Astrocyte (in vitro differentiated cells and primary cell): ENCODE measurements at regions not wholly inside any gene's neighbourhood (a gene's known extent, or its start where the extent isn't known, plus 50 kb on each side); places are given as distances from the start of the nearest gene placed in this dataset.

Experiments used
- DNase-seq: peaks from one replicate; pipeline ENCODE4 v3.0.0-alpha.2; 2010; ENCODE audit warnings: low read depth
- FAIRE-seq: peaks from 2 replicates; lab custom pipeline; 2011; peaks lifted over from hg19 to GRCh38; lab: Jason Lieb, UNC
- H2AFZ ChIP-seq: 2 replicates; pipeline ENCODE4 v1.6.0; 2012; ENCODE audit warnings: low read depth, low read length, inconsistent platforms
- H3K27ac ChIP-seq: 2 replicates; pipeline ENCODE4 v1.5.1; 2011; ENCODE audit warnings: low read depth, low read length, inconsistent platforms
- H3K27me3 ChIP-seq: 2 replicates; pipeline ENCODE4 v1.6.0; 2011; ENCODE audit warnings: low read length, inconsistent platforms; ENCODE audit not compliant: insufficient read depth
- H3K36me3 ChIP-seq: 2 replicates; pipeline ENCODE4 v1.5.1; 2011; ENCODE audit warnings: low read length, inconsistent platforms; ENCODE audit not compliant: insufficient read depth
- H3K4me1 ChIP-seq: 2 replicates; pipeline ENCODE4 v1.5.1; 2011; ENCODE audit warnings: low read length, inconsistent platforms; ENCODE audit not compliant: insufficient read depth
- H3K4me2 ChIP-seq: 2 replicates; pipeline ENCODE4 v1.6.0; 2012; ENCODE audit warnings: low read length, inconsistent platforms
- H3K4me3 ChIP-seq: 2 replicates; pipeline ENCODE4 v1.5.1; 2011; ENCODE audit warnings: low read depth, mild to moderate bottlenecking, low read length, inconsistent platforms; ENCODE audit not compliant: insufficient read depth
- H3K79me2 ChIP-seq: 2 replicates; pipeline ENCODE4 v1.6.0; 2012; ENCODE audit warnings: mild to moderate bottlenecking, low read length, inconsistent platforms; ENCODE audit not compliant: insufficient read depth
- H3K9ac ChIP-seq: 2 replicates; pipeline ENCODE4 v1.6.0; 2012; ENCODE audit warnings: mild to moderate bottlenecking, low read length, inconsistent platforms
- H3K9me3 ChIP-seq: 2 replicates; pipeline ENCODE4 v1.5.1; 2012; ENCODE audit warnings: low read depth, mild to moderate bottlenecking, low read length, inconsistent platforms; ENCODE audit not compliant: insufficient read depth
- H4K20me1 ChIP-seq: 2 replicates; pipeline ENCODE4 v1.6.0; 2012; ENCODE audit warnings: low read length, inconsistent platforms; ENCODE audit not compliant: insufficient read depth
- H3K27ac Mint-ChIP-seq: one replicate; pipeline ENCODE4 v1.8.0; 2021; ENCODE audit warnings: mild to moderate bottlenecking, mixed read lengths; ENCODE audit not compliant: unreplicated experiment
- H3K27me3 Mint-ChIP-seq: one replicate; pipeline ENCODE4 v1.8.0; 2021; ENCODE audit warnings: low read depth, mixed read lengths; ENCODE audit not compliant: unreplicated experiment
- H3K36me3 Mint-ChIP-seq: one replicate; pipeline ENCODE4 v1.8.0; 2021; ENCODE audit warnings: low read depth, mixed read lengths; ENCODE audit not compliant: unreplicated experiment
- H3K4me1 Mint-ChIP-seq: one replicate; pipeline ENCODE4 v1.8.0; 2021; ENCODE audit warnings: low read depth, mixed read lengths; ENCODE audit not compliant: unreplicated experiment
- H3K4me3 Mint-ChIP-seq: one replicate; pipeline ENCODE4 v1.8.0; 2021; ENCODE audit warnings: mild to moderate bottlenecking, moderate library complexity, mixed read lengths; ENCODE audit not compliant: unreplicated experiment
- H3K9me3 Mint-ChIP-seq: one replicate; pipeline ENCODE4 v1.8.0; 2021; ENCODE audit warnings: mild to moderate bottlenecking, mixed read lengths; ENCODE audit not compliant: unreplicated experiment
- CTCF ChIP-seq: IDR thresholded peaks from 2 replicates; pipeline ENCODE4 v1.5.1; 2011; ENCODE audit warnings: low read depth, mild to moderate bottlenecking, inconsistent platforms, low read length, moderate library complexity; ENCODE audit not compliant: insufficient read depth
- EZH2 ChIP-seq: IDR thresholded peaks from 2 replicates; pipeline ENCODE4 v1.6.1; 2012; ENCODE audit warnings: mild to moderate bottlenecking, low read length, inconsistent platforms; ENCODE audit not compliant: insufficient read depth

- Histone ChIP-seq H3K4me3 (no peak overlapping the region), H3K36me3 (no peaks in the 10 kb centered on the region), H3K4me1 (no peaks in the 10 kb centered on the region), H3K27ac (no peak overlapping the region), H4K20me1 (no peaks in the 10 kb centered on the region), H3K9ac (no peak overlapping the region), H3K79me2 (no peaks in the 10 kb centered on the region), H2AFZ (no peak overlapping the region), H3K4me2 (no peak overlapping the region), H3K9me3 (no peaks in the 10 kb centered on the region), H3K27me3 (peaks cover 2% of the 10 kb centered on the region)
- DNase-seq (no peak), FAIRE-seq (no peak)
- H3K27me3 Mint-ChIP-seq = peaks cover 10% of the 10 kb centered on the region
- H3K4me1 Mint-ChIP-seq = no peaks in the 10 kb centered on the region
- no peaks in the 10 kb centered on the region for H3K9me3 Mint-ChIP-seq
- no peak overlapping the region for H3K4me3 Mint-ChIP-seq
- no peak overlapping the region for H3K27ac Mint-ChIP-seq
- TF ChIP-seq CTCF (no peak), EZH2 (no peak)
- no peaks in the 10 kb centered on the region for H3K36me3 Mint-ChIP-seq
These were observed 323.3 kb upstream of the SLC30A5 start for GRCh38 chr5:68770551-68770950.

GRCh38 chr5:68771221-68771620 lies 322.6 kb upstream of the SLC30A5 start:
- H3K27ac ChIP-seq = no peak overlapping the region
- no peaks in the 10 kb centered on the region for H3K79me2 ChIP-seq
- TF ChIP-seq EZH2 (no peak), CTCF (no peak)
- no peaks in the 10 kb centered on the region for H3K4me1 ChIP-seq
- H3K4me1 Mint-ChIP-seq = no peaks in the 10 kb centered on the region
- no peak overlapping the region for H3K4me2 ChIP-seq
- no peaks in the 10 kb centered on the region for H3K36me3 ChIP-seq
- no peak overlapping the region for H3K4me3 Mint-ChIP-seq
- DNase-seq (no peak), FAIRE-seq (no peak)
- peaks cover 10% of the 10 kb centered on the region for H3K27me3 Mint-ChIP-seq
- H3K9ac ChIP-seq = no peak overlapping the region
- H3K27me3 ChIP-seq = peaks cover 2% of the 10 kb centered on the region
- H4K20me1 ChIP-seq = no peaks in the 10 kb centered on the region
- H3K9me3 Mint-ChIP-seq = no peaks in the 10 kb centered on the region
- no peaks in the 10 kb centered on the region for H3K9me3 ChIP-seq
- H3K4me3 ChIP-seq = no peak overlapping the region
- no peak overlapping the region for H3K27ac Mint-ChIP-seq
- no peaks in the 10 kb centered on the region for H3K36me3 Mint-ChIP-seq
- no peak overlapping the region for H2AFZ ChIP-seq

- Histone ChIP-seq H3K4me1 (no peaks in the 10 kb centered on the region), H3K4me3 (no peak overlapping the region), H3K9me3 (no peaks in the 10 kb centered on the region), H3K79me2 (no peaks in the 10 kb centered on the region), H2AFZ (no peak overlapping the region), H3K4me2 (no peak overlapping the region), H4K20me1 (no peaks in the 10 kb centered on the region), H3K9ac (no peak overlapping the region), H3K36me3 (no peaks in the 10 kb centered on the region), H3K27me3 (peaks cover 2% of the 10 kb centered on the region), H3K27ac (no peak overlapping the region)
- H3K4me1 Mint-ChIP-seq = no peaks in the 10 kb centered on the region
- peaks cover 10% of the 10 kb centered on the region for H3K27me3 Mint-ChIP-seq
- no peak for DNase-seq
- no peak for FAIRE-seq
- no peak for TF ChIP-seq CTCF
- no peak for TF ChIP-seq EZH2
- no peaks in the 10 kb centered on the region for H3K9me3 Mint-ChIP-seq
- H3K27ac Mint-ChIP-seq = no peak overlapping the region
- H3K36me3 Mint-ChIP-seq = no peaks in the 10 kb centered on the region
- H3K4me3 Mint-ChIP-seq = no peak overlapping the region
These were observed 322.1 kb upstream of the SLC30A5 start for GRCh38 chr5:68771732-68772131.
